H7 (cell line): ENCODE measurements at regions not wholly inside any gene's neighbourhood (a gene's known extent, or its start where the extent isn't known, plus 50 kb on each side); places are given as distances from the start of the nearest gene placed in this dataset.

Experiments
- DNase-seq: peaks from one replicate; pipeline ENCODE4 v3.0.0; 2012
- H3K27me3 ChIP-seq: 2 replicates; pipeline ENCODE4 v1.6.0; 2011; ENCODE audit warnings: mild to moderate bottlenecking, low read length; ENCODE audit not compliant: control insufficient read depth, insufficient read depth
- H3K36me3 ChIP-seq: replicated peaks from 2 replicates; pipeline ENCODE4 v1.5.1; 2011; ENCODE audit warnings: low read length; ENCODE audit not compliant: control insufficient read depth, insufficient read depth
- H3K4me3 ChIP-seq: 2 replicates; pipeline ENCODE4 v1.5.1; 2011; ENCODE audit warnings: low read depth, mild to moderate bottlenecking, control low read depth, low read length, moderate library complexity; ENCODE audit not compliant: insufficient read depth

- Histone ChIP-seq H3K36me3 (no peaks in the 10 kb centered on the region), H3K27me3 (no peaks in the 10 kb centered on the region; the same call in 1 of the 2 replicates), H3K4me3 (peak overlapping the region; percentile 70)
- peak; percentile 81 for DNase-seq
These were observed 55.8 kb upstream of the GSE1 start for GRCh38 chr16:85557083-85557970.

DNA sequence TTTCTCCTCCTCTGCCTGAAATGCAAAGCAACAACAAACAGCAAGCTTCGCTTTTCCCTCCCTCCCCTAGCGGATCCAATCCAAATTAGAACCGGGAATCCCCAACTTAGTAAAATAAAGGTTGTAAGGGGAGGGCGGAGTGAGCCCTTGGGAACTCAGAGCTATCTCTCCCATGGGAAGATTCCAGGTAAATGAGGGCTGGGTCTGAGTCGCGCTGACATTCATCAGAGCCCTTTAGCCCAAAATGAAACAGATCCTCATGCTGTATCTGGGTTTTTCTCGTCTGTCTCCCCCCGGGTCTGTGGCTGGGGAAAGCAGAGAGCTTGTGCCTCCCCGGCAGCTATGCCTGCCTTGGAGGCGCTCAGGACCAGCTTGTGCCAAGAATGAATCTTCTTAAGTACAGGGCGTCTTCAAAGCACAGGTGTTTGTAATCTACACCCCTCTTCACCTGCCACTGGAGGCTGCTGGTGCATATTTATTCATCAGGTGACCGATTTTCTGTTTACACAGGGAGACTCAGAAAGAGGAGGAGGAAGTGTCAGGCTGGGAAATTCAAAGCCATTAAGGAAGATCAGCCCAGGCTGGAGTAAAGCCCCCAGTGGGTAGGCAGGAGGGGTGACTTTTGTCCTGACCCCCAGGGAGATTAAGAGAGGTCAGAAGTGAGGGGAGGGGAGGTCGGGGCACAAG, 55.0 kb upstream of the GSE1 start:
- Histone ChIP-seq H3K27me3 (no peaks in the 10 kb centered on the region; the same call in 1 of the 2 replicates), H3K36me3 (no peaks in the 10 kb centered on the region), H3K4me3 (peak overlapping the region; percentile 10)
- no peak for DNase-seq

- no peak for DNase-seq
- H3K36me3 ChIP-seq = no peaks in the 10 kb centered on the region
These were observed 52.2 kb upstream of the GSE1 start for GRCh38 chr16:85560932-85561247.

GRCh38 chr16:85561248-85562092, 51.7 kb upstream of the GSE1 start:
- Histone ChIP-seq H3K4me3 (no peak overlapping the region), H3K27me3 (no peaks in the 10 kb centered on the region)
- no peak for DNase-seq

More at GRCh38 chr16:85560932-85561247, 52.2 kb upstream of the GSE1 start:
- no peak overlapping the region for H3K4me3 ChIP-seq
- H3K27me3 ChIP-seq = no peaks in the 10 kb centered on the region

GRCh38 chr16:85562093-85562786, 50.9 kb upstream of the GSE1 start:
- no peak for DNase-seq
- Histone ChIP-seq H3K4me3 (no peak overlapping the region), H3K36me3 (no peaks in the 10 kb centered on the region), H3K27me3 (no peaks in the 10 kb centered on the region)

More at GRCh38 chr16:85561248-85562092, 51.7 kb upstream of the GSE1 start:
- no peaks in the 10 kb centered on the region for H3K36me3 ChIP-seq

DNA sequence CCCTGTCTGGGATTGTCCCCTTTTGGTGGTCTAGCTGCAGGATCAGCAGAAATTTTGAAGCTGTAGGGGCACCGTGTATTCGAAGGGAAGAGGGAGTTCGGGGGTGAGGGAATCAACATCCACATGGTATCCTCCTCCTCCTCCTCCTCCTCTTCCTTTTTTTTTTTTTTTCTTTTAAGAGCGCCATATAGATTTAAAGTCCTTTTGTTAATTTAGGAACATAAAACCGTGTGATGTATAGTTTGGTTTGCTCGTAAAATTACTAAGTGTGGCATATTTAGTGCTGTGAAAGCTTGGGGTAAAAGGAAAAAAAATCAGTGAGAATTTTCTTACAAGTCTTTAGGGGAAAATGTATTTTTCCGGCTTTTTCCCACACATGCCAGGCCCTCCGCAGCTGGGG, 50.1 kb upstream of the GSE1 start:
- no peaks in the 10 kb centered on the region for H3K27me3 ChIP-seq
- no peak for DNase-seq
- H3K36me3 ChIP-seq = no peaks in the 10 kb centered on the region
- H3K4me3 ChIP-seq = no peak overlapping the region
